ENCODE measurements at regions not wholly inside any gene's neighbourhood (a gene's known extent, or its start where the extent isn't known, plus 50 kb on each side); places are given as distances from the start of the nearest gene placed in this dataset.

- no peak overlapping the region for H3K27ac Mint-ChIP-seq (ENCODE audit: unreplicated experiment)
- peaks cover 21% of the 10 kb centered on the region for H3K4me1 Mint-ChIP-seq (ENCODE audit: low read depth, unreplicated experiment)
- no peak overlapping the region for H3K4me3 Mint-ChIP-seq (ENCODE audit: low read depth, unreplicated experiment)
- intact Hi-C loops (cut with micrococcal nuclease; ENCODE audit: unreplicated experiment): no loop called here
- no peak for DNase-seq
- no TSS peak for BruUV-seq (replicated peaks)
- H3K9me3 Mint-ChIP-seq (ENCODE audit: low read depth, unreplicated experiment): no peaks in the 10 kb centered on the region
- H3K27me3 Mint-ChIP-seq (ENCODE audit: unreplicated experiment): no peaks in the 10 kb centered on the region
- no peak for TF ChIP-seq CTCF (IDR thresholded peaks at IDR 0.05; ENCODE audit: unreplicated experiment)
- CTCF ChIA-PET: no interaction called here
- H3K36me3 Mint-ChIP-seq (ENCODE audit: insufficient read depth, unreplicated experiment): no peaks in the 10 kb centered on the region
These were observed 64.3 kb downstream of the EDN1 start for GRCh38 chr6:12354499-12354898.

GRCh38 chr6:12355354-12355753, 65.2 kb downstream of the EDN1 start:
- no peak overlapping the region for H3K27ac Mint-ChIP-seq (ENCODE audit: unreplicated experiment)
- intact Hi-C loops (cut with micrococcal nuclease; ENCODE audit: unreplicated experiment): no loop called here
- no TSS peak for BruUV-seq (replicated peaks)
- no peak for TF ChIP-seq CTCF (IDR thresholded peaks at IDR 0.05; ENCODE audit: unreplicated experiment)
- H3K9me3 Mint-ChIP-seq (ENCODE audit: low read depth, unreplicated experiment): no peaks in the 10 kb centered on the region
- H3K4me3 Mint-ChIP-seq (ENCODE audit: low read depth, unreplicated experiment): no peak overlapping the region
- CTCF ChIA-PET: interaction anchor here (1.0 kb wide), 1 partner anchor 10 kb away, joined by 3 read pairs; no protein-coding TSS in a partner anchor
- peaks cover 12% of the 10 kb centered on the region for H3K4me1 Mint-ChIP-seq (ENCODE audit: low read depth, unreplicated experiment)
- no peaks in the 10 kb centered on the region for H3K27me3 Mint-ChIP-seq (ENCODE audit: unreplicated experiment)
- no peaks in the 10 kb centered on the region for H3K36me3 Mint-ChIP-seq (ENCODE audit: insufficient read depth, unreplicated experiment)
- DNase-seq: no peak

GRCh38 chr6:12356431-12356830, 66.3 kb downstream of the EDN1 start:
- CTCF ChIA-PET: interaction anchor here (0.6 to 1.0 kb wide), 2 partner anchors 9 to 125 kb away, joined by 3 read pairs; no protein-coding TSS in a partner anchor
- DNase-seq: no peak
- H3K4me3 Mint-ChIP-seq (ENCODE audit: low read depth, unreplicated experiment): no peak overlapping the region
- intact Hi-C loops (cut with micrococcal nuclease; ENCODE audit: unreplicated experiment): no loop called here
- no peaks in the 10 kb centered on the region for H3K9me3 Mint-ChIP-seq (ENCODE audit: low read depth, unreplicated experiment)
- no peaks in the 10 kb centered on the region for H3K27me3 Mint-ChIP-seq (ENCODE audit: unreplicated experiment)
- no peaks in the 10 kb centered on the region for H3K36me3 Mint-ChIP-seq (ENCODE audit: insufficient read depth, unreplicated experiment)
- no peak overlapping the region for H3K27ac Mint-ChIP-seq (ENCODE audit: unreplicated experiment)
- no TSS peak for BruUV-seq (replicated peaks)
- H3K4me1 Mint-ChIP-seq (ENCODE audit: low read depth, unreplicated experiment): peaks cover 5% of the 10 kb centered on the region
- no peak for TF ChIP-seq CTCF (IDR thresholded peaks at IDR 0.05; ENCODE audit: unreplicated experiment)

GRCh38 chr6:12356983-12357972, 67.1 kb downstream of the EDN1 start:
- H3K4me3 Mint-ChIP-seq (ENCODE audit: low read depth, unreplicated experiment): no peak overlapping the region
- H3K4me1 Mint-ChIP-seq (ENCODE audit: low read depth, unreplicated experiment): peaks cover 5% of the 10 kb centered on the region
- no peak for DNase-seq
- no peak overlapping the region for H3K27ac Mint-ChIP-seq (ENCODE audit: unreplicated experiment)
- no peaks in the 10 kb centered on the region for H3K36me3 Mint-ChIP-seq (ENCODE audit: insufficient read depth, unreplicated experiment)
- H3K9me3 Mint-ChIP-seq (ENCODE audit: low read depth, unreplicated experiment): no peaks in the 10 kb centered on the region
- CTCF ChIA-PET: no interaction called here
- H3K27me3 Mint-ChIP-seq (ENCODE audit: unreplicated experiment): no peaks in the 10 kb centered on the region
- TF ChIP-seq CTCF (IDR thresholded peaks at IDR 0.05; ENCODE audit: unreplicated experiment): no peak
- intact Hi-C loops (cut with micrococcal nuclease; ENCODE audit: unreplicated experiment): no loop called here
- no TSS peak for BruUV-seq (replicated peaks)

All from Calu3 (cell line).